ENCODE measurements at regions not wholly inside any gene's neighbourhood (a gene's known extent, or its start where the extent isn't known, plus 50 kb on each side); places are given as distances from the start of the nearest gene placed in this dataset.
"Not testable (repeated sequence)": the region's sequence is repeated elsewhere in the genome, so short reads cannot be mapped to it uniquely, and the experiment has no call there.

GRCh38 chr6:21873562-21873961 is 280.0 kb downstream of the SOX4 start:
- H3K4me1 Mint-ChIP-seq: no peaks in the 10 kb centered on the region
- DNase-seq: no peak
- intact Hi-C loops (cut with micrococcal nuclease): no loop called here
- no peaks in the 10 kb centered on the region for H3K9me3 Mint-ChIP-seq
- no peak overlapping the region for H3K27ac Mint-ChIP-seq
- H3K36me3 Mint-ChIP-seq (ENCODE audit: low read depth): no peaks in the 10 kb centered on the region
- ATAC-seq (ENCODE audit: low read depth): no peak
- TF ChIP-seq CTCF (IDR thresholded peaks at IDR 0.05): no peak
- no peak overlapping the region for H3K4me3 Mint-ChIP-seq
- ChIA-PET CTCF (no interaction called here), POLR2A (no interaction called here)
- H3K27me3 Mint-ChIP-seq: no peaks in the 10 kb centered on the region

GRCh38 chr6:21874372-21874771 is 280.8 kb downstream of the SOX4 start:
- TF ChIP-seq CTCF (IDR thresholded peaks at IDR 0.05): no peak
- no peak overlapping the region for H3K4me3 Mint-ChIP-seq
- ChIA-PET POLR2A (no interaction called here), CTCF (no interaction called here)
- no peak overlapping the region for H3K27ac Mint-ChIP-seq
- intact Hi-C loops (cut with micrococcal nuclease): no loop called here
- H3K9me3 Mint-ChIP-seq: no peaks in the 10 kb centered on the region
- H3K36me3 Mint-ChIP-seq (ENCODE audit: low read depth): no peaks in the 10 kb centered on the region
- DNase-seq: no peak
- H3K27me3 Mint-ChIP-seq: no peaks in the 10 kb centered on the region
- no peak for ATAC-seq (ENCODE audit: low read depth)
- no peaks in the 10 kb centered on the region for H3K4me1 Mint-ChIP-seq

- H3K4me1 Mint-ChIP-seq; H3K27me3 Mint-ChIP-seq; H3K4me3 Mint-ChIP-seq; DNase-seq; H3K27ac Mint-ChIP-seq; ATAC-seq (ENCODE audit: low read depth); H3K36me3 Mint-ChIP-seq (ENCODE audit: low read depth); H3K9me3 Mint-ChIP-seq; intact Hi-C loops (cut with micrococcal nuclease); CTCF ChIA-PET; POLR2A ChIA-PET: not testable (repeated sequence)
Observed at GRCh38 chr6:21877037-21877436, 283.5 kb downstream of the SOX4 start.

GRCh38 chr6:21880249-21880648 is 286.7 kb downstream of the SOX4 start:
- intact Hi-C loops (cut with micrococcal nuclease); H3K4me1 Mint-ChIP-seq; H3K36me3 Mint-ChIP-seq (ENCODE audit: low read depth); H3K27ac Mint-ChIP-seq; H3K9me3 Mint-ChIP-seq; DNase-seq; ATAC-seq (ENCODE audit: low read depth); H3K27me3 Mint-ChIP-seq; H3K4me3 Mint-ChIP-seq; POLR2A ChIA-PET; CTCF ChIA-PET: not testable (repeated sequence)

- DNase-seq (no peak), ATAC-seq (ENCODE audit: low read depth) (no peak)
- Mint-ChIP-seq H3K27me3 (no peaks in the 10 kb centered on the region), H3K27ac (no peak overlapping the region), H3K36me3 (ENCODE audit: low read depth) (no peaks in the 10 kb centered on the region), H3K9me3 (peaks cover 3% of the 10 kb centered on the region), H3K4me3 (no peak overlapping the region), H3K4me1 (no peaks in the 10 kb centered on the region)
- no peak for TF ChIP-seq CTCF (IDR thresholded peaks at IDR 0.05)
- intact Hi-C loops (cut with micrococcal nuclease): no loop called here
- POLR2A ChIA-PET: no interaction called here
- CTCF ChIA-PET: no interaction called here
Observed at GRCh38 chr6:21881969-21882465, 288.5 kb downstream of the SOX4 start.

- CTCF ChIA-PET: no interaction called here
- POLR2A ChIA-PET: no interaction called here
- Mint-ChIP-seq H3K4me1 (no peaks in the 10 kb centered on the region), H3K36me3 (ENCODE audit: low read depth) (no peaks in the 10 kb centered on the region), H3K4me3 (no peak overlapping the region), H3K27me3 (no peaks in the 10 kb centered on the region), H3K27ac (no peak overlapping the region), H3K9me3 (peaks cover 3% of the 10 kb centered on the region)
- intact Hi-C loops (cut with micrococcal nuclease): no loop called here
- TF ChIP-seq CTCF (IDR thresholded peaks at IDR 0.05): no peak
- ATAC-seq (ENCODE audit: low read depth) (no peak), DNase-seq (no peak)
Observed at GRCh38 chr6:21883595-21884328, 290.2 kb downstream of the SOX4 start.

Data from activated B cell treated with CpG ODN at 0.5 μM for 24 hours (primary cell).